SU-DHL-6 (cell line): ENCODE measurements at regions not wholly inside any gene's neighbourhood (a gene's known extent, or its start where the extent isn't known, plus 50 kb on each side); places are given as distances from the start of the nearest gene placed in this dataset.

Source experiments
- EZH2phosphoT487 ChIP-seq: fragments of 200-600 bp; sonication (generic), shearing (Covaris generic); conservative IDR thresholded peaks from 2 replicates; pipeline ENCODE4 v1.6.1; 2018; ENCODE audit warnings: mild to moderate bottlenecking, antibody characterized with exemption, low read length, moderate library complexity, mixed read lengths
- TF ChIP-seq, protein P1 (sequence below): fragments of 200-600 bp; sonication (generic); IDR thresholded peaks from one replicate; pipeline ENCODE4 v1.5.1; 2017; ENCODE audit warnings: antibody characterized with exemption, mild to moderate bottlenecking, low read length, moderate library complexity; ENCODE audit not compliant: insufficient read depth, poor library complexity, severe bottlenecking

DNA sequence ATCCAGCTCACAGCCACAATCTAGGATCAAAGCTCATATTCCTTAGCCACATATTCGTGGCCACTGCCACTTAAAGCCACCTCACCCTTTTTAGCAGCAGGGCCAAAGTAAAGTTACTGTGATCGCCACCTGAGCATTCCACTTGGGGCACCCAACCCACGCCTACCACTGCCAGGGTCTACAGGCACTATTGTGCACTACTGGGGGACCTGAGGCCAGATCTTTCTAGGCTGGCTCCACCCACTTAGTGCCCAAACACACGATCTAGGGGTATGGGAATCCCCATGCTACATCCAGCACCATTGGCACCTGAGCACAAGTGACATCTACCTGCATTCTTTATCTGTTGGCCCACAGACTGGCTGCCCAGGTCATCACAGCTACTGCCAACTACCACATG is 517.9 kb upstream of the PRR20A start:
- TF ChIP-seq EZH2phosphoT487: no peak
- TF ChIP-seq, protein P1, sequence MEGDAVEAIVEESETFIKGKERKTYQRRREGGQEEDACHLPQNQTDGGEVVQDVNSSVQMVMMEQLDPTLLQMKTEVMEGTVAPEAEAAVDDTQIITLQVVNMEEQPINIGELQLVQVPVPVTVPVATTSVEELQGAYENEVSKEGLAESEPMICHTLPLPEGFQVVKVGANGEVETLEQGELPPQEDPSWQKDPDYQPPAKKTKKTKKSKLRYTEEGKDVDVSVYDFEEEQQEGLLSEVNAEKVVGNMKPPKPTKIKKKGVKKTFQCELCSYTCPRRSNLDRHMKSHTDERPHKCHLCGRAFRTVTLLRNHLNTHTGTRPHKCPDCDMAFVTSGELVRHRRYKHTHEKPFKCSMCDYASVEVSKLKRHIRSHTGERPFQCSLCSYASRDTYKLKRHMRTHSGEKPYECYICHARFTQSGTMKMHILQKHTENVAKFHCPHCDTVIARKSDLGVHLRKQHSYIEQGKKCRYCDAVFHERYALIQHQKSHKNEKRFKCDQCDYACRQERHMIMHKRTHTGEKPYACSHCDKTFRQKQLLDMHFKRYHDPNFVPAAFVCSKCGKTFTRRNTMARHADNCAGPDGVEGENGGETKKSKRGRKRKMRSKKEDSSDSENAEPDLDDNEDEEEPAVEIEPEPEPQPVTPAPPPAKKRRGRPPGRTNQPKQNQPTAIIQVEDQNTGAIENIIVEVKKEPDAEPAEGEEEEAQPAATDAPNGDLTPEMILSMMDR: no peak
